ENCODE measurements at regions not wholly inside any gene's neighbourhood (a gene's known extent, or its start where the extent isn't known, plus 50 kb on each side); places are given as distances from the start of the nearest gene placed in this dataset.

DNA sequence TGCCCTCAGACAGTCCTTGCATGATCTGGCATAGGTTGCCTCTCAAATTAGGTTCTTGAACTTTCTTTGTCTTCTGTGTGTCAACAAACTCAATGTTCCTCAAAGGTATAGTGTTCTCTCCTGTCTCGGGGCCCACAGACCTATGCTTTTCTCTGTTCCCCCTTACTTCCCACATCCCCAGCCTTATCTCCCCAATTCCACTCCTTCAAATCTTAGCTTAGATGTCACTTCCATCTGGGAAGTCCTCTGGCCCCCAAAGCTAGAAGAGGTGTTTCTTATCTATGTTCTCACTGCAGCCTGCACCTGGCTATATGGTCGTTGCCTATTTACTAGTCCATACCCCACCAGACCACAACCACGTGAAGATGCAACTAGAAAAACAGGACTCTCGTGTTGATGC is 134.6 kb upstream of the MYCN start:
- no peak for FAIRE-seq
- DNase-seq (ENCODE audit: low spot score): no peak

DNA sequence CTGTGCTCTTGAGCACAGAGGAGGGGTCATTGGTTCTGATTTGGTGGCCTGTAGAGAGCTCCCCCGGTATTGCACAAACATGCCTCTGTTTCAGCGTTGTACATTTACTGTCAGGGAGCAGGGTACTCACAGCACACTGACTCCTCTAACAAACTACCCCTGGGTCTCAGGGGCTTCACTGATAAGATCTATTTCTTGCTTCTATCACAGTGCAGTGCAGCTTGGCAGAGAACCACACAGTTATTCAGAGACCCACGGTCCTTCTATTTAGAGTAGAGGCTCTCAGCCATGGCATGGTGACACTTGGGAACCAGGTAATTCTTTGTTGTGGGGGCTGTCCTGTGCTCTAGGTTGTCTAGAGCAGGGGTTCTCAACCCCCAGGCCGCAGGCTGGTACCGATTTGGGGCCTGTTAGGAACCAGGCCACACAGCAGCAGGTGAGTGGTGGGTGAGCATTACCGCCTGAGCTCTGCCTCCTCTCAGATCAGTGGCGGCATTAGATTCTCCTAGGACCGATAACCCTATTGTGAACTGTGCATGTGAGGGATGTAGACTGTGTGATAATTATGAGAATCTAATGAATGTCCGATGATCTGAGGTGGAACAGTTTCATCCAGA is 133.4 kb upstream of the MYCN start:
- DNase-seq (ENCODE audit: low spot score) (no peak), FAIRE-seq (no peak)

DNA sequence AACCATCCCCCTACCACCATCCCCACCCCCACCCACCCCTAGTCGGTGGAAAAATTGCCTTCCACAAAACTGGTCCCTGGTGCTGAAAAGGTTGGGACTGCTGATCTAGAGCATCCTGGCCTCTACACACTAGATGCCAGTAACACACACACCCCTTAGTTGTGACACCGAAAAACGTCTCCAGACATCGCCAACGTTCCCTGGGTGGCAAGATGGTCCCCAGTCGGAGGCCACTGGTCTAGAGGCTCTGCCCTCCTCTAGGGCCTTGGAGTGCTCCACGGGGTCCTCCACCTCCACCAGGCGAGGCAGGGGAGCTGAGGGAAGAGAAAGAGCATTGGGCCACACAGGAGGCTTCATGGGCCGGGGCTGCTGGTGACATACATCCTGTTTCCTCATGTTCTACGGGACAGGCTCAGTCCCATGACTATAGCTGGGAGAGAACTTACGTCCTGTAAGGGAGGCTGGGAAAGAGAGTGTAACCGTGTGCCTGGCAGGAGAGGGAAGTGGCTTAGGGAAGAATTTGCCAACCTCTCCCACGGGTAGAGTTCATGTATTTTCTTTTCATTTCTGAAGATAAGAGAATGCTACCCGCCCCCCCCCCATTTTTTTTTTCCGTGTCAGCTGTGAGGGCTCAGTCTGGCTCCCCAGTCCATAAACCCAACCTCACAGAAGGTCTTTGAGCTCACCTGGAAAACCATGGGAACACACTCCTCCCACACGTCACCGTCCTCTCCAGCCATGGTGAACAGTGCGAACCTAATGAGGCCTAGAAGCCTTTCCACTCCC is 132.7 kb upstream of the MYCN start:
- FAIRE-seq (no peak), DNase-seq (ENCODE audit: low spot score) (no peak)

DNA sequence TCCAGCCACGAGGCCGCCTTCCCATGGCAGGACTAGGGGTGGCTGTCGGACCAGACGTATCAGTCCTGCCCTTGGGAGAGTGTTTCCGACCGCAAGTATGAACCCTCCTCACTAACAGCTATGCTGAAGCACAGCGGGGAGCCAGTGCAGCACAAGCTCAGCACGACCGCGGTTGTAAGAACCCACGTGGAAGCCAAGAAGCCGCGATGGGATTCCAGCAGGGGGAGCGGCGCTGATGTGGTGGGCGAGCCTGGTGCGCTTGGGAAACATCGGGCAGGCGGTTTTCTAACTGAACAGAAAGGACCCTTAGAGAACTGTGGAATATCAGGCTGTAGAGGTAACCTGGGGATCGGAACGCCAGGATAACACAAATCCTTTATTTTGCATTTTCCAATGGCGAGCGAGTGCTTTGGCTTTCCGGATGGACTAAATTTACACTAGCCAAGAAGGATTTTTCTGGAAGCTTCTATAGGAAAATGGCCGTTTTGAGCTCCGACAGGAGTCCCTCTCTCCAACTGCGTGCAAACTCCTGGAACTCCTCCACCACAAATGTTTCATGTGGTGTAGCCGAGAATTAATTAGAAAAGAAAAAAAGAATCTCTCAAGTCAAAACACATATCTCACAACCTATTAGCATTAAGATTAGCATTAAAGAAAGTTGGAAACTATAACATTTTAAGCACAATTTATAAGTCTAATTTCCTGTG is 132.0 kb upstream of the MYCN start:
- DNase-seq (ENCODE audit: low spot score) (no peak), FAIRE-seq (no peak)

DNA sequence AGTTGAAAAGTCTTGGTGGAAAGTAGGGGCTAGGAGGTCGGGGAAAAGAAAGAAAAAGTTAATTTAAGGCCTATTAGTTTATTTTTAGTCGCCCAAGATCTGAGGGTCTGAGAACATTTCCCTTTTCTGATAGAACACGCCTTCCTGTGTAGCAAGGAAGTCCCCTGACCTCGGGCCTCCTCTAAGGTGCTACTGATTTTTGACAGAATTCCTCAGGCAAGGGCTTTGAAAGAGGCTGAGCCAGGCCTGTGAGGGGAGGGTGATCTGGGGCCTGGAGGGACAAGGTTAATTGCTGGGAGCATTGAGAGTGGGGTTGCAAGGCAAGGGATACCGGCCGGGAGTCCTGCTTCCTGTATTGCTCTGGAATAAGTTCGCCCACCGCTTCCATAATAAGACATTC is 131.4 kb upstream of the MYCN start:
- FAIRE-seq (no peak), DNase-seq (ENCODE audit: low spot score) (no peak)

DNA sequence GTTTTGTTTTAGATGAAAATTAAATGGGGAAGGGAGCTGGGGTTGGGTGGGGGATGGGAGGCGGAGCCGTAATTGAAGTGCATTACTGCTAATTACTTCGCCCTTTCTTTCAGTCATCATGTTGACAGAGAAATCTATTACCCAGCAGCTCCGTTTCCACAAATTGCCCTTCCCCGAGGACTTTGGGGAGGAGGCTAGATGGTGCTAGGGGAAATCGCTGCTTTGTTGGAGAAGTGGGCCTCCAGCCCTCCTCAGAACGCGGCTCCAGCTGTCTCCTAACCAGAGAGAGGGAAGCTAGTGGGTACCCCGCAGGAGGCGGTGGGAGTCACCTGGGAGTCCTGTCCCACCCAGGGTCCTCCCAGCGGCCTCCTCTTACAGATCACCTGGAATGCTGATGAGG is 130.9 kb upstream of the MYCN start:
- no peak for FAIRE-seq
- DNase-seq (ENCODE audit: low spot score): no peak

DNA sequence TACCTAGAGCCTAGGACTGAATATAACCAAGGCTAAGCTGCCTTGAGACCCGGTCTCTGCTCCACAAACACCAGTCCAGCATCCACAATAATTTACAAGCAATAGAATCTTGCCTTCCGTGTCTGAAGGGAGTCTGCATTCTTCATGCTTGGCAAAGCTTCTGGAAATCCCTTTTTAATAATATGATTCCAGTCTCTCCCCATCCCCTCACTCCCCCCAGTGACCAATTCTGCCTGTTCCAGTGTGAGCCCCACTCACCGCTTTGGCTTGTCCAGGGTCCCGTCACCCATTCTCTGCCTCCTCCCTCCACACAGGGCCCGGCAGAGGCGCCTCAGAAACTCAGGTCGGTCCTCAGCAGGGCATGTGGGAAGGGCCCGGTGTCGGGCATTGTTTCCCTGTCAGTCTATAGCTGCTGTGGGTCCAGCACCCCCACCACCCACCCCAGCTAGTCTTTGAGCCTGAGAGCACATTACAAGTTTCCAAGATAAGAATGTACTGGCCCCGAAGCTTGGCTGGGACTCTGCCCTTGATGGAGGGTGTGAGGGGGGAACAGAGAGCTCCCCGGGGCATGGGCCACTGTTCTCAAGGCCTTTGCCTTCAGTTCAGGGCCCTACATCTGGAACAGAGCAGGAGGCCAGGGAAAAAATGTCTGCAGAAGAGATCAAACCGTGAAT is 129.7 kb upstream of the MYCN start:
- FAIRE-seq (no peak), DNase-seq (ENCODE audit: low spot score) (no peak)

DNA sequence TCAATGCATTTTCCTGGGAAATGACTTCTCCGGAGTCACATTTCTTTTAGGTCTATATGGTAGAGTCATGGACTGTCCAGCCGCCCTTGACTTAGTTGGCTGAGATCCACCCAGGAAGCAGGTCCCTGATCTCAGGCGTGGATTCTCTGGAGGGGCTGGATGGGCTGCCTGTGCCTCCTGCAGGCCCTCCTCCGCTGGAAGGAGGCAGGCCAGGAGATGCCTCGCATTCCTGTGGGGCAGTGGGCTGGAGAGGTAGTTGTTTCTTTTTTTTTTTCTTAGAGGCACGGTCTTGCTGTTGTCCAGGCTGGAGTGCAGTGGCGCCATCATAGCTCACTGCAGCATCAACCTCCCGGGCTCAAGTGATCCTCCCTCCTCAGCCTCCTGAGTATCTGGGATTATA is 129.0 kb upstream of the MYCN start:
- FAIRE-seq: peak; percentile 4
- peak; percentile 51 for DNase-seq (ENCODE audit: low spot score)

DNA sequence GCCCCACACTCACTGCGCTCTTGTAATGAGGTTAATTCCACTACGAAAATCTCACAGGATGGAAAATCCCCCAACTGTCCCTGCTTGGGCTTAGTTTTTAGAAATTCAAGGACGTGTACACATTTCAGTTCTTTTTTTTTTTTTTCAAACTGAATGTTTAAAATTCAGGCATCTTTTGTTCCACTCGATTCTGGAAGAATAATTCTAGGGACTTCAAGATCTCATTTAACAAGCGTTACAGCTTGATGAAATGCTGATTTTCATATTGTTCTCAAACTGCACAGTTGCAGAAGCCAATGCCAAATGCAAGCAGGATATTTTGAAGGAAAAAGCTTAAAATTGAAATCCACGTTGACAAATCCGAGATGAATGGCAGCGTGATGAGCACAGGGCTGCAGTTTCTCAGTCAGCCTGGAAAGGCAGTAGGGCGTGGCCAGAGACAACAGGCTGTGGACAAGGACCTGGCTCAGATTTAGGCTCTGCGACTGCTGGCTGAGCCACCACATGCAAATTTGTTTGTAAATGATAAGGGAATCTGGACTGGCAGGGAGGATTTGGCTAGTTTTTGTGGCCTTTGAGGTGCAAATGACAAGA is 128.1 kb upstream of the MYCN start:
- FAIRE-seq: no peak
- no peak for DNase-seq (ENCODE audit: low spot score)

DNA sequence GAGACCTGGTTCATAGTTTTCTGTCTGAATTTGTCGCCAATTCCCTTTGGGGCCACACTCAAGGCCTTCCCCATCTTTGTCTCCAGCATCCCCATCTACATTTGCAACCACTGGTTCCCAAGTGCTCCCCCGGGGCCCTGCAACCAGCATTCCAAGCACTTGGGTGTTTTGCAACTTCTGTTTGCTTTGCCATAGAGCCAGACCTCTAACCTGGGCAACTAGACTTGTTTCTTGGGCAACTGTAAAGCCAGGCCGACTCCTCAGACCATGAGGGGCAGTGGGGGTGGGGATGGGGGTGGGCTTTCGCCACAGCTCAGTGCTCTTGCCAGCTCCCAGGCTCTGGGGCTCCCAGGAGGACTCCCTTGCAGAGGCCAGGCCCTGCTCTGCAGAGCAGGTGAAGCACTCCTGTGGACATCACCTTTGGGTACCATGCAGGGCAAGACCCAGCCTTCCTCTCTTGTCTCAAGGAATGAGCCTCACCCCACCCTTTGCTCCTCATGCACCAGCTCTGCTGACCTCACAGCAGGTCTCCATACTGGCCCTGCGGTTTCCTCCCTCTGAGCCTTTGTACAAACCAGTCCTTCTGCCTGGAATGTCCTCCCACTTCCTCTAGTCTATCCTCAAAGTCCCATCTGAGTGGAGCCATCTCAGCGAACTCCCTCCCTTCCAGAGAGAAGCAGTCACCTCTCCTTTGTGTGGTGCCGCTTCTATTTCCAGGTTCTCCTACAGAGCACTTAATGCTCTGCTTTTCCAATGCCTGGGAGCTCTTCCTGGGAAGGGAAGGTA is 126.7 kb upstream of the MYCN start:
- DNase-seq (ENCODE audit: low spot score) (peak; percentile 18), FAIRE-seq (no peak)

DNA sequence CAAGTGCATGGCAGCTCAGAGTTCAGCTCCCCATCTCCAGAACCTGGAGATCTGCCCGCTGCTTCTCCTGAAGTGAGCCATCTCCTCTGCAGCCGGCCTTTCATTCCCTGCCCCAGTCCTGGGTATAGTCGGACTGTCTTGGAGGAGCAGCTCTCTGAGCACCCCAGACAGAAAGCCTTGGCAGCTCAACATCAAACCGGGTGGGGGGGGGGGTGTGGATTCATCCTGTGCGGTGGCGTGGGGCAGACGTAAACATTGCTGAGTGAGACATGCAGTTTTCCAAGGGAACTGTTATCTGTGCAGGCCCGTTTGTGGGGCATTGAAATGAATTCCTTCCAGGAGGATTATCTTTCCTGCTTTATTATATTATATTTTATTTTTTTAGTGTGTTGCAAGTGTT is 125.9 kb upstream of the MYCN start:
- FAIRE-seq: no peak
- DNase-seq (ENCODE audit: low spot score): no peak

DNA sequence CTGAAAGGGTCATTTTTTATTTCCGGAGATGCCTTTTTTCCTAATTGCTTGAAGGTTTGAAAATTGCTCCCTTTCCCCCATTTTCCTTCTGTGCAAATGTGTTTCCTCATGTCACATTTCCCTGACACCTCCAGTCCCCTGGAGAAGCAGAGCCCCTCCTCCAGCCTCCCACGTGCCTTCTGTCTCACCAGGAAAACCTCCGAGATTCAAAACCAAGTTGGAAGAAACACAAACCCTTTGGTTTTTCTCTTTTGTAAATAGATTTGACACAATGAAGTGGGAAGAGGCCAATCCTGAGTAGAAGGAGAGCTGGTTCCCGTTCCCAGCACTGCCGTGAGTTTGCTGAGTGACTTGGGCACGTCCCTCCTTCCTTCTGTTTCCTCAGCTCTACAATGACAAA is 125.4 kb upstream of the MYCN start:
- no peak for FAIRE-seq

DNA sequence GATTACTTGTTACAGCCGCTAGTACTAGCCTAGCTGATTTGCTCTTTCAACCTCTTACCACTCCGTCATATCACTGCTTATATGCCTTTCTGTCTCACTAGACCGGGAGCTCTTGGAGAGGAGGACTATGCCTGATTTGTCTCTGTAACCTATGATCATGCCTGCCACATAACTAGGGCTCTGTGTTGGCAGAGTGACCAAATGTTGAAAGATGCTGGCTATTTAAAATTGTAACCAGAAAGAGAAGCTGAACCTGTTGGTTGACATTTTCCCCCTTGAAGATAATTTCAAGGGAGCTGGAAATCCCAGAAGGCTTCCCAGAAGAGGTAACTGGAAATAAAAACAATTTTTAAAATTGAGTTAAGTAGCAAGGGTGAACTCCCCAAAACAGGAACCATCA is 124.1 kb upstream of the MYCN start:
- FAIRE-seq: no peak
- no peak for DNase-seq (ENCODE audit: low spot score)

More for the DNA sequence above, 125.4 kb upstream of the MYCN start:
- no peak for DNase-seq (ENCODE audit: low spot score)

DNA sequence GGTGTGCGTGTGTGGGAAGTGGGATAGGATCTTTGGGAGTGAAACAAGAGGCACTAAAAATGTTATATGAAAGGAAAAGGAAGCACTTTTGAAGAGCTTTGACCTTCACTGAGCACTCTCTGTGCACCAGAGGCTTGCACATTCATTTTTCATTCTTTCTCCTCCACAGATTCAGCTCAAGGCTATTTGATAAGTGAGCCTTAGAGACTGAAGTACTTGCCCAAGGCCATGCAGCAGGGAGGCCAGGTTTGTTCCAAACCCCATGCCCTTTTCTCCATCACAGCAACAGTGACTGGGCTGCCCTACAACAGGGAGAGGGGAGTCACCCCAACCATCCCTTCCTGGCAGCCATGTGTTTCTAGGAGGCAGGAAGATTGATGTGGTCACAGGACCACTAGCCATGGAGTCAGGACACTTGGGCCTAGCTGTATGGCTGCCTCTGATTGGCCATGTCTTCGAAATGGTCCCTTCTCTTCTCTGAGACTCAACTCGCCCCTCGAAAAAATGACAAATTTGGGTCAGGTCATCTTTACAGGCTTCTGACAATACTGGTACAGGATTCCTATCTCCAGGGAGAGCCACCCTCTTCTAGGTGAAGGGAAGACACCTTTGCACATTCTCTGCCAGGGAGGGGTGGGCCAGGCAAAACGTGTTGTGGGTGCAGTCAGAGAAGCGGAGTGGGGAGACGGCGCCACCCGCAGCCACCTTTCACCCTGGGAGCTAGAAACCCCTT is 123.5 kb upstream of the MYCN start:
- DNase-seq (ENCODE audit: low spot score): no peak
- FAIRE-seq: no peak

DNA sequence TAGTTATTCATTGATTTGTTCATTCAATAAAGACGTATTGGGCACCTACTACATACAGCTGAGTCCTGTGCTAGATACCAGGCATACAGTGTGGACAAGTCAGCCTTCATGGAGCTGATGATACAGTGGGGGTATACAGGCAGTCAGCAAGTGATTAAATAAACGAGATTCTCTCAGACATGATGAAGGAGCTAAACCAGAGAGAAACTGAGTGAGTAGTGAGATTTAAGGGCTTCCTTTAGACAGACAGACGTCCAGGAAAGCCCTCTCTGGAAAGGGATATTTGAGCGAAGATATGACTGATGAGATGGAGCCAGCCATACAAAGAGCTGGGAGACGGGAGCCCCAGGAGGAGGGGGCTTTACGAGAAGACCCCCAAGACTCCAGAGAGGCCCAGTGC is 122.6 kb upstream of the MYCN start:
- DNase-seq (ENCODE audit: low spot score) (no peak), FAIRE-seq (no peak)

DNA sequence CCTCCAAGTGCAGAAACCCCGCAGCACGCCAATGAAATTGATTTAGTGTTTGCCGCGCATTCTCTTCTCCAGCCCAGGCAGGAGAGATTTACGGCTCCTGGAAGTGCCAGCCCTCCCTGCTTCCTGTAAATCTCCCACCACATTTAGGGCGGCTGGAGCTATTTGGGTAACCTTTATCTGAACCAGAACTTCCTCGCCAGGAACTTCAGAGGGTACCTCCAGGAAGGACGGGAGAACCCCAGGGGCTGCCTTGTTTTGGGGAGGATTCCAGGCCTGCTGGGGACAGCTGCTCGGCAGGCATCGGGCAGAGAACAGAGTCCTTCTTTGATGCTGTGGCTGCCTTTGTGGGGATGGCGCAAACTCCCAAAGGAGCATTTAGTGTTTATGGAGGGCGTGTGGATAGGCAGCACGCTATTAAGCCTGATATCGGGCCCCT is 122.0 kb upstream of the MYCN start:
- DNase-seq (ENCODE audit: low spot score): no peak
- FAIRE-seq: no peak

DNA sequence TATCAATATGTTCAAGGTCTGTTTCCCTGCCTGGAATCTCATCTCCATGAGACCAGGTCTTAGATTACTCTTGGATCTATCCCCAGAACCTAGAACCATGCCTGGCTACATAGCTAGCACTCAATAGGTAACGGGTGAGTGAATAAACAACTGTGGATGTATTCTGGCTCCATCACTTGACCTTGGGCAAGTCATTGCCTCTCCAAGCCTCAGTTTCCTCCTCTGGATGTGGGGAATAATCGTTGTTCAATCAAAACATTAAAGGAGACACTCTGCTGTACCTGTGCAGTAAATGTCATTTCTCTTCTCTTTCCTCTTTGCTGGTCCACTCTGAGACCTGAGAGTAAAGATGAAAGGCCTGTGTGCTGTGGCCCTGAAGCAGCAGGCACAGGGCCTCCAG is 121.5 kb upstream of the MYCN start:
- FAIRE-seq: no peak
- no peak for DNase-seq (ENCODE audit: low spot score)

DNA sequence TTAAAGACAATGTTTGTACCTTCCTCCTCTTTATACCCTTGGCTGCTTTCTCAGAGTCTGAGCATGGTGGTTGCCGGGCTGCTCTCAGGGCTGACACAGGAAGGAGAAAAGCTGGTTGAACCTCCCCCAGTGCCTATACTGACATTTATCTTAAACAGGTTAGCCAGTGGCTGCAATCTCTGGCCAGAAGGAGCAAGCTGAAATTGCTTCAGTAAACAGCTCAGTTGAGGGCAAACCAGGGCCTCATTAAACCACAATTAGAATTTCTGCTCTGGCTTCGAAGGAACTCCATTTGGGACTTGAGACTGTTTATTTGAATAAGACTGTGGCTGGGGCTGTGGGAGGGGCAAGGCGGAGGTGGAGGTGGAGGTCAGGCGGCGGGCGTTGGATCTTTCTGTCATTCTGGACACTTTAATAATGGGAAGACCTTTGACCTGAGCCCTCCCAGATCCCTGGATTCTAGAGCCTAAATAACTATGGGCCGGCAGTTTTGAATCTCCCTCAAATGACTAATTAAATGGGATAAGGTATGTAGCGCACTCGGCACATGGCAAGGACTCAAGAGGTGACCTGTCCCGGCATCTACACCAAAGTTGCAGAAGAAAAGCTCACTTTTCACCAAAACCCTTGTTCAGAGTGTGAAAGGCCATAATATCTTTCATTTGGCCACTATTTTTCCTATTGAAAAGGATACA is 120.6 kb upstream of the MYCN start:
- FAIRE-seq (no peak), DNase-seq (ENCODE audit: low spot score) (no peak)

DNA sequence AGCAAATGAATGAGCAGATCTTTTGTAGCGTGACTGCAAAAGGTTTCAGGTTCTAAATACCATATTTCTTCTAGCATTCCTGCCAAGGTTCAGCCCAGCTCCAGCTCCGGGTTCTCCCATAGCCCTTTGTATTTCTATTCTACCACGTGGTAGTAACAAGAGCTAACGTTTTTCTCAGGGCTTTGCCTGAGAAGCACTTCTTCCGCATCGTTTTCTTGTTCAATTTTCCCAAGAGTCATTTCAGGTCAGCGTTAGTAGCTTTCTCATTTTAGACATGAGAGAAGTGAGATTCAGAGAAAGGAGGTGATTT is 120.1 kb upstream of the MYCN start:
- DNase-seq (ENCODE audit: low spot score) (no peak), FAIRE-seq (no peak)

DNA sequence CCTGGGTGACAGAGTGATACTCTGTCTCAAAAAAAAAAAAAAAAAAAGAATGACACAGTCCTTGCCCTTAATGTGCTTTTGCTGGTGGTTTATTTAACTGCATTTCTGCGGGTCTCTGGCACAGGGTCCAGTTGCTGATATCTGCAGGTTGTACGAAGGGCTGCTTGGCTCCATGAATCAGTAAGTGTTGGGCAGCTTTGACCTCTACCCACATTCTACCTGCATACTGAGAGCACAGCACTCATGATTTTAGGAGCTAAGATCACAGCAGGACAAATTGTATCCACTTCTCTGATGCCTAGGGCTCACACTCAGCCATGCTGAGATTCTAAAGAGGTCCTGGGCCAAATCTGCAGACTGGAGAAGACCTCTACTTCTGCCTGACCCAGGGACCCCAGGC is 119.4 kb upstream of the MYCN start:
- DNase-seq (ENCODE audit: low spot score) (no peak), FAIRE-seq (no peak)
